ENCODE measurements at regions not wholly inside any gene's neighbourhood (a gene's known extent, or its start where the extent isn't known, plus 50 kb on each side); places are given as distances from the start of the nearest gene placed in this dataset.

DNA sequence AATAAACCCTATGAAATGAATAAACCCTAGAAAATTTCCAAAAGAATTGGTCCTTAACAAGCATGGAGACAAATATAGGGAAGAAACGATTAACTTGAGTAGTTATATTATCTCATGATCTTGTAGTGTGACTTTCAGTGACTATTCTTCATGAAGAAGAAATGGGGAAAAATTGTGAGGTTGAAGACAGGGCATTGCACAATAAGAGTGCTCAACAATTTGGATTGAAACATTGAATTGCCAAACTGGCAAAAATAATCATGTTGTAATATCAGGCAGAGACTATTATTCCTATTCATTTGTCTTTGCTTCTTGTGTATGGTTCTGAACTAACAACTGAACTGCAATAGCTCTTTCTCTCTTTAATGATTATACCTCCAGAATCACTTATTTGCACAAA is 605.1 kb downstream of the PCDH7 start:
- no peaks in the 10 kb centered on the region for H3K36me3 ChIP-seq (ENCODE audit: control insufficient read depth, insufficient read depth, low read length)
- no peak overlapping the region for H3K4me3 ChIP-seq (replicated peaks in 1 of 4; ENCODE audit: control extremely low read depth in 1 of 4, insufficient read depth in 1 of 4, low read depth in 3 of 4, low read length in 4 of 4)
- no peak overlapping the region for H3K4me2 ChIP-seq (ENCODE audit: extremely low read depth, insufficient read depth, low read length)
- H4K20me1 ChIP-seq (ENCODE audit: control insufficient read depth, extremely low read depth, insufficient read depth, low read length): no peaks in the 10 kb centered on the region
- H3K9ac ChIP-seq (ENCODE audit: insufficient read depth, low read length): no peak overlapping the region
- no peaks in the 10 kb centered on the region for H3K27me3 ChIP-seq (ENCODE audit: control insufficient read depth, insufficient read depth, low read length)
- TF ChIP-seq EZH2 (IDR thresholded peaks at IDR 0.05; ENCODE audit: low read length, missing control alignments): no peak
- TF ChIP-seq, protein P1, sequence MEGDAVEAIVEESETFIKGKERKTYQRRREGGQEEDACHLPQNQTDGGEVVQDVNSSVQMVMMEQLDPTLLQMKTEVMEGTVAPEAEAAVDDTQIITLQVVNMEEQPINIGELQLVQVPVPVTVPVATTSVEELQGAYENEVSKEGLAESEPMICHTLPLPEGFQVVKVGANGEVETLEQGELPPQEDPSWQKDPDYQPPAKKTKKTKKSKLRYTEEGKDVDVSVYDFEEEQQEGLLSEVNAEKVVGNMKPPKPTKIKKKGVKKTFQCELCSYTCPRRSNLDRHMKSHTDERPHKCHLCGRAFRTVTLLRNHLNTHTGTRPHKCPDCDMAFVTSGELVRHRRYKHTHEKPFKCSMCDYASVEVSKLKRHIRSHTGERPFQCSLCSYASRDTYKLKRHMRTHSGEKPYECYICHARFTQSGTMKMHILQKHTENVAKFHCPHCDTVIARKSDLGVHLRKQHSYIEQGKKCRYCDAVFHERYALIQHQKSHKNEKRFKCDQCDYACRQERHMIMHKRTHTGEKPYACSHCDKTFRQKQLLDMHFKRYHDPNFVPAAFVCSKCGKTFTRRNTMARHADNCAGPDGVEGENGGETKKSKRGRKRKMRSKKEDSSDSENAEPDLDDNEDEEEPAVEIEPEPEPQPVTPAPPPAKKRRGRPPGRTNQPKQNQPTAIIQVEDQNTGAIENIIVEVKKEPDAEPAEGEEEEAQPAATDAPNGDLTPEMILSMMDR (conservative IDR thresholded peaks at IDR 0.05 in 1 of 2, IDR thresholded peaks at IDR 0.05 in 1 of 2; ENCODE audit: low read depth in 1 of 2, low read length in 2 of 2): no peak
- no peak overlapping the region for H2AFZ ChIP-seq (ENCODE audit: low read length)
- DNase-seq (ENCODE audit: low read depth in 2 of 2): no peak
- no peaks in the 10 kb centered on the region for H3K9me3 ChIP-seq (ENCODE audit: control insufficient read depth, insufficient read depth, low read depth, low read length)
- no peaks in the 10 kb centered on the region for H3K79me2 ChIP-seq (ENCODE audit: control insufficient read depth, insufficient read depth, low read length)
- H3K27ac ChIP-seq (ENCODE audit: insufficient read depth, low read length): no peak overlapping the region
- no peaks in the 10 kb centered on the region for H3K4me1 ChIP-seq (ENCODE audit: control insufficient read depth, extremely low read depth, insufficient read depth, low read length)

DNA sequence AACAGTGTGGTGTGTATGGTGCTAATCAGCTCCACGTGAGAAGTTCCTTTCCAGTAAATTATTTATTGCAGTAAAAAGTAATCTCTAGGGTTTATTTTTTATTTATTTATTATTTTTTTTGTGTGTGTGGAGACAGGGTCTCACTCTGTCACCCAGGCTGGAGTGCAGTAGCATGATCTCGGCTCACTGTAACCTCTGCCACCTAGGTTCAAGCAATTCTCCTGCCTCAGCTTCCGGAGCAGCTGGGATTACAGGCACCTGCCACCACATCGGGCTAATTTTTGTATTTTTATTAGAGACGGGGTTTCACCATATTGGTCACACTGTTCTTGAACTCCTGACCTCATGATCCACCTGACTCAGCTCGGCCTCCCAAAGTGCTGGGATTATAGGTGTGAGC is 606.9 kb downstream of the PCDH7 start:
- no peaks in the 10 kb centered on the region for H3K79me2 ChIP-seq (ENCODE audit: control insufficient read depth, insufficient read depth, low read length)
- no peaks in the 10 kb centered on the region for H4K20me1 ChIP-seq (ENCODE audit: control insufficient read depth, extremely low read depth, insufficient read depth, low read length)
- no peak overlapping the region for H3K9ac ChIP-seq (ENCODE audit: insufficient read depth, low read length)
- H3K4me3 ChIP-seq (replicated peaks in 1 of 4; ENCODE audit: control extremely low read depth in 1 of 4, insufficient read depth in 1 of 4, low read depth in 3 of 4, low read length in 4 of 4): no peak overlapping the region
- DNase-seq (ENCODE audit: low read depth in 2 of 2): no peak
- no peaks in the 10 kb centered on the region for H3K27me3 ChIP-seq (ENCODE audit: control insufficient read depth, insufficient read depth, low read length)
- TF ChIP-seq EZH2 (IDR thresholded peaks at IDR 0.05; ENCODE audit: low read length, missing control alignments): no peak
- TF ChIP-seq, protein P1 (conservative IDR thresholded peaks at IDR 0.05 in 1 of 2, IDR thresholded peaks at IDR 0.05 in 1 of 2; ENCODE audit: low read depth in 1 of 2, low read length in 2 of 2): no peak
- H3K4me2 ChIP-seq (ENCODE audit: extremely low read depth, insufficient read depth, low read length): no peak overlapping the region
- no peak overlapping the region for H3K27ac ChIP-seq (ENCODE audit: insufficient read depth, low read length)
- H3K9me3 ChIP-seq (ENCODE audit: control insufficient read depth, insufficient read depth, low read depth, low read length): no peaks in the 10 kb centered on the region
- no peaks in the 10 kb centered on the region for H3K4me1 ChIP-seq (ENCODE audit: control insufficient read depth, extremely low read depth, insufficient read depth, low read length)
- H2AFZ ChIP-seq (ENCODE audit: low read length): no peak overlapping the region
- no peaks in the 10 kb centered on the region for H3K36me3 ChIP-seq (ENCODE audit: control insufficient read depth, insufficient read depth, low read length)

GRCh38 chr4:31328932-31329331 is 608.8 kb downstream of the PCDH7 start:
- TF ChIP-seq, protein P1 (conservative IDR thresholded peaks at IDR 0.05 in 1 of 2, IDR thresholded peaks at IDR 0.05 in 1 of 2; ENCODE audit: low read depth in 1 of 2, low read length in 2 of 2): no peak
- TF ChIP-seq EZH2 (IDR thresholded peaks at IDR 0.05; ENCODE audit: low read length, missing control alignments): no peak
- DNase-seq (ENCODE audit: low read depth in 2 of 2): peak in 1 of 2 donors; percentile 82

More at GRCh38 chr4:31328932-31329331, 608.8 kb downstream of the PCDH7 start:
- Histone ChIP-seq H3K27me3 (ENCODE audit: control insufficient read depth, insufficient read depth, low read length) (no peaks in the 10 kb centered on the region), H3K9ac (ENCODE audit: insufficient read depth, low read length) (no peak overlapping the region), H3K4me3 (replicated peaks in 1 of 4; ENCODE audit: control extremely low read depth in 1 of 4, insufficient read depth in 1 of 4, low read depth in 3 of 4, low read length in 4 of 4) (no peak overlapping the region), H2AFZ (ENCODE audit: low read length) (no peak overlapping the region), H3K79me2 (ENCODE audit: control insufficient read depth, insufficient read depth, low read length) (no peaks in the 10 kb centered on the region), H3K9me3 (ENCODE audit: control insufficient read depth, insufficient read depth, low read depth, low read length) (no peaks in the 10 kb centered on the region), H4K20me1 (ENCODE audit: control insufficient read depth, extremely low read depth, insufficient read depth, low read length) (no peaks in the 10 kb centered on the region), H3K4me2 (ENCODE audit: extremely low read depth, insufficient read depth, low read length) (no peak overlapping the region), H3K36me3 (ENCODE audit: control insufficient read depth, insufficient read depth, low read length) (no peaks in the 10 kb centered on the region), H3K27ac (ENCODE audit: insufficient read depth, low read length) (no peak overlapping the region), H3K4me1 (ENCODE audit: control insufficient read depth, extremely low read depth, insufficient read depth, low read length) (no peaks in the 10 kb centered on the region)

Measured in fibroblast of lung (primary cell).